IMR-90 (cell line): ENCODE measurements at regions not wholly inside any gene's neighbourhood (a gene's known extent, or its start where the extent isn't known, plus 50 kb on each side); places are given as distances from the start of the nearest gene placed in this dataset.

Source experiments
- ATAC-seq: fragments of 200-7000 bp; cut with Tn5 transposase; 2 replicates; pipeline ENCODE4 v1.9.1; 2020; ENCODE audit warnings: low read depth, mild to moderate bottlenecking, moderate library complexity
- BruUV-seq: library from RNA; stranded (reverse); fragments of 400-500 nt; replicated peaks from 2 replicates; lab custom pipeline; 2021; lab: Mats Ljungman, UMichigan
- CTCF ChIA-PET: fragments of 300-600 bp; formaldehyde crosslinking; extraction: SDS; loops from one replicate; lab custom pipeline; 2021; ENCODE audit warnings: antibody characterized with exemption; lab: Yijun Ruan, JAX
- POLR2A ChIA-PET: fragments of 300-600 bp; sonication (Branson Sonifier 250); formaldehyde crosslinking; loops from one replicate; lab custom pipeline; 2022; ENCODE audit warnings: antibody characterized with exemption; ENCODE audit not compliant: unreplicated experiment; lab: Charles Lee
- DNase-seq: peaks from one replicate; pipeline ENCODE4 v3.0.0; 2013
- H2AFZ ChIP-seq: replicated peaks from 2 replicates; pipeline ENCODE3; 2013; ENCODE audit warnings: low read length, mild to moderate bottlenecking; ENCODE audit not compliant: poor library complexity
- H2AK5ac ChIP-seq: 2 replicates; pipeline ENCODE4 v1.6.1; 2013; ENCODE audit warnings: low read depth, low read length, inconsistent platforms
- H2AK9ac ChIP-seq: replicated peaks from 2 replicates; pipeline ENCODE3; 2013; ENCODE audit warnings: mild to moderate bottlenecking, low read depth, low read length, moderate library complexity; ENCODE audit not compliant: poor library complexity
- H2BK120ac ChIP-seq: 2 replicates; pipeline ENCODE4 v1.6.1; 2013; ENCODE audit warnings: low read depth, low read length, inconsistent platforms
- H2BK15ac ChIP-seq: 3 replicates; pipeline ENCODE4 v1.6.1; 2013; ENCODE audit warnings: low read depth, low read length, inconsistent platforms
- H2BK20ac ChIP-seq: 2 replicates; pipeline ENCODE4 v1.6.1; 2013; ENCODE audit warnings: low read depth, mild to moderate bottlenecking, inconsistent platforms, low read length, moderate library complexity
- H2BK5ac ChIP-seq: 2 replicates; pipeline ENCODE4 v1.6.1; 2013; ENCODE audit warnings: mild to moderate bottlenecking, low read depth, low read length, inconsistent platforms; ENCODE audit not compliant: poor library complexity, severe bottlenecking
- H3K14ac ChIP-seq: replicated peaks from 2 replicates; pipeline ENCODE4 v1.6.1; 2013; ENCODE audit warnings: low read depth, low read length, inconsistent platforms
- H3K18ac ChIP-seq: 2 replicates; pipeline ENCODE4 v1.6.1; 2013; ENCODE audit warnings: low read depth, low read length, control low read depth
- H3K23ac ChIP-seq: 2 replicates; pipeline ENCODE4 v1.6.1; 2013; ENCODE audit warnings: low read depth, low read length, inconsistent platforms
- H3K27ac ChIP-seq: 2 replicates; pipeline ENCODE4 v1.5.1; 2013; ENCODE audit warnings: mild to moderate bottlenecking, control low read depth, low read length; ENCODE audit not compliant: insufficient read depth
- H3K27me3 ChIP-seq: 2 replicates; pipeline ENCODE4 v1.6.1; 2013; ENCODE audit warnings: low read length; ENCODE audit not compliant: control insufficient read depth, insufficient read depth
- H3K36me3 ChIP-seq: 2 replicates; pipeline ENCODE4 v1.6.1; 2013; ENCODE audit warnings: low read length, mixed read lengths; ENCODE audit not compliant: control insufficient read depth, insufficient read depth
- H3K4ac ChIP-seq: 2 replicates; pipeline ENCODE4 v1.6.1; 2013; ENCODE audit warnings: low read depth, low read length, inconsistent platforms
- H3K4me1 ChIP-seq: 2 replicates; pipeline ENCODE4 v1.6.1; 2013; ENCODE audit warnings: low read length, mixed read lengths; ENCODE audit not compliant: control insufficient read depth, insufficient read depth
- H3K4me2 ChIP-seq: 2 replicates; pipeline ENCODE4 v1.6.1; 2013; ENCODE audit warnings: low read depth, mild to moderate bottlenecking, control low read depth, low read length, moderate library complexity
- H3K4me3 ChIP-seq: 2 replicates; pipeline ENCODE4 v1.5.1; 2013; ENCODE audit warnings: low read depth, mild to moderate bottlenecking, control low read depth, low read length, moderate library complexity; ENCODE audit not compliant: insufficient read depth
- H3K56ac ChIP-seq: 2 replicates; pipeline ENCODE4 v1.6.1; 2013; ENCODE audit warnings: low read length, inconsistent platforms; ENCODE audit not compliant: insufficient read depth; ENCODE audit errors: extremely low read depth
- H3K79me1 ChIP-seq, 2 experiments: 2 replicates each; pipeline ENCODE4 v1.6.1; 2013; ENCODE audit warnings: low read length in 2 of 2, inconsistent platforms in 1 of 2, low read depth in 1 of 2
- H3K9ac ChIP-seq: 2 replicates; pipeline ENCODE4 v1.6.1; 2013; ENCODE audit warnings: low read depth, low read length, control low read depth
- H3K9me1 ChIP-seq: 2 replicates; pipeline ENCODE4 v1.6.1; 2013; ENCODE audit warnings: low read length, inconsistent platforms; ENCODE audit not compliant: insufficient read depth
- H3K9me3 ChIP-seq: 2 replicates; pipeline ENCODE4 v1.6.1; 2013; ENCODE audit warnings: low read length; ENCODE audit not compliant: control insufficient read depth, insufficient read depth
- H4K20me1 ChIP-seq: 2 replicates; pipeline ENCODE4 v1.6.1; 2013; ENCODE audit warnings: low read length, inconsistent platforms; ENCODE audit not compliant: insufficient read depth
- H4K5ac ChIP-seq: 2 replicates; pipeline ENCODE4 v1.6.1; 2013; ENCODE audit warnings: mild to moderate bottlenecking, low read depth, low read length, control low read depth
- H4K8ac ChIP-seq, 2 experiments: 2 replicates each; pipeline ENCODE4 v1.6.1; 2013; ENCODE audit warnings: low read depth in 2 of 2, low read length in 2 of 2, control low read depth in 1 of 2, inconsistent platforms in 1 of 2
- H4K91ac ChIP-seq: 2 replicates; pipeline ENCODE4 v1.6.1; 2013; ENCODE audit warnings: low read depth, low read length, inconsistent platforms; ENCODE audit not compliant: insufficient read depth
- BHLHE40 ChIP-seq: fragments of 150-350 bp; IDR thresholded peaks from 2 replicates; pipeline ENCODE4 v1.6.1; 2016; ENCODE audit warnings: mild to moderate bottlenecking, low read depth, low read length
- CEBPB ChIP-seq: IDR thresholded peaks from 2 replicates; pipeline ENCODE4 v1.6.1; 2012; ENCODE audit warnings: low read depth, low read length, improper control_type of control experiment
- CHD1 ChIP-seq: IDR thresholded peaks from 2 replicates; pipeline ENCODE4 v1.6.1; 2012; ENCODE audit warnings: low read depth, low read length, improper control_type of control experiment
- CTCF ChIP-seq: conservative IDR thresholded peaks from 2 replicates; pipeline ENCODE4 v1.5.1; 2012; ENCODE audit warnings: mild to moderate bottlenecking, low read depth, low read length, improper control_type of control experiment
- ELK1 ChIP-seq: fragments of 150-350 bp; IDR thresholded peaks from 2 replicates; pipeline ENCODE4 v1.6.1; 2016; ENCODE audit warnings: low read depth, mild to moderate bottlenecking, low read length, moderate library complexity, borderline replicate concordance
- FOS ChIP-seq: fragments of 150-350 bp; IDR thresholded peaks from 2 replicates; pipeline ENCODE4 v1.6.1; 2016; ENCODE audit warnings: low read depth, low read length
- MAFK ChIP-seq: IDR thresholded peaks from 2 replicates; pipeline ENCODE4 v1.6.1; 2012; ENCODE audit warnings: low read depth, low read length, improper control_type of control experiment
- MAZ ChIP-seq: IDR thresholded peaks from 2 replicates; pipeline ENCODE4 v1.6.1; 2012; ENCODE audit warnings: low read depth, mild to moderate bottlenecking, low read length, improper control_type of control experiment, moderate library complexity, borderline replicate concordance
- MXI1 ChIP-seq: IDR thresholded peaks from 2 replicates; pipeline ENCODE4 v1.6.1; 2012; ENCODE audit warnings: low read depth, mild to moderate bottlenecking, low read length, moderate library complexity, borderline replicate concordance
- NFE2L2 ChIP-seq: fragments of 150-350 bp; IDR thresholded peaks from 2 replicates; pipeline ENCODE4 v1.6.1; 2016; ENCODE audit warnings: low read depth, mild to moderate bottlenecking, low read length
- POLR2A ChIP-seq: IDR thresholded peaks from 2 replicates; pipeline ENCODE4 v1.6.1; 2012; ENCODE audit warnings: mild to moderate bottlenecking, low read depth, low read length
- RAD21 ChIP-seq: IDR thresholded peaks from 2 replicates; pipeline ENCODE4 v1.6.1; 2012; ENCODE audit warnings: low read length, improper control_type of control experiment
- RCOR1 ChIP-seq: IDR thresholded peaks from 2 replicates; pipeline ENCODE4 v1.6.1; 2012; ENCODE audit warnings: mild to moderate bottlenecking, low read length, improper control_type of control experiment; ENCODE audit not compliant: insufficient replicate concordance
- RFX5 ChIP-seq: IDR thresholded peaks from 2 replicates; pipeline ENCODE4 v1.8.0; 2012; ENCODE audit warnings: low read depth, mild to moderate bottlenecking, low read length, moderate library complexity
- SMC3 ChIP-seq: fragments of 150-350 bp; IDR thresholded peaks from 2 replicates; pipeline ENCODE4 v1.6.1; 2016; ENCODE audit warnings: low read depth, mild to moderate bottlenecking, antibody characterized with exemption, low read length, moderate library complexity
- USF2 ChIP-seq: fragments of 150-350 bp; IDR thresholded peaks from 2 replicates; pipeline ENCODE4 v1.6.1; 2017; ENCODE audit warnings: mild to moderate bottlenecking, antibody characterized with exemption, low read length, low read depth
- WGBS, 2 experiments: methylation state at CpG; one replicate each; pipeline versions ENCODE4 v1.1.5 to v1.1.7; 2013; ENCODE audit warnings: missing lambda C conversion rate in 2 of 2; ENCODE audit not compliant: insufficient read length in 1 of 2; ENCODE audit errors: extremely low coverage in 2 of 2; 5-methylcytosine and 5-hydroxymethylcytosine counted together
- dilution Hi-C: fragments of 300-500 bp; cut with HindIII; formaldehyde crosslinking; loops from one replicate; pipeline ENCODE4 v1.14.3; 2018; ENCODE audit warnings: low sequenced_read_pairs; ENCODE audit not compliant: unreplicated experiment
- in situ Hi-C: fragments of 300-500 bp; cut with MboI; formaldehyde crosslinking; loops from 3 replicates; pipeline ENCODE4 v1.14.3; 2019; ENCODE audit warnings: low sequenced_read_pairs, inconsistent platforms, mixed read lengths
- intact Hi-C: fragments of 100-400 bp; cut with micrococcal nuclease; formaldehyde crosslinking; loops from 2 replicates; pipeline ENCODE4 v1.10.0; 2022

- H3K79me1 ChIP-seq: no peaks in the 10 kb centered on the region
- dilution Hi-C loops (no loop called here), intact Hi-C loops (loop anchor here (10.0 kb wide), 1 partner anchor 143 kb away; no protein-coding TSS in a partner anchor), in situ Hi-C loops (no loop called here)
- POLR2A ChIA-PET: no interaction called here
- ATAC-seq (no peak), DNase-seq (no peak)
- no peak overlapping the region for H3K23ac ChIP-seq
- H3K56ac ChIP-seq: no peak overlapping the region
- no peak overlapping the region for H2BK5ac ChIP-seq
- H3K4me2 ChIP-seq: no peak overlapping the region
- H3K27me3 ChIP-seq: no peaks in the 10 kb centered on the region
- H3K18ac ChIP-seq: no peak overlapping the region
- no peak overlapping the region for H2AFZ ChIP-seq
- H3K14ac ChIP-seq: no peak overlapping the region
- no peak overlapping the region for H3K4ac ChIP-seq
- TF ChIP-seq MAZ: no peak
- TF ChIP-seq MAFK: no peak
- TF ChIP-seq SMC3: no peak
- TF ChIP-seq CTCF: no peak
- no peak for TF ChIP-seq RFX5
- TF ChIP-seq BHLHE40: no peak
- no peak for TF ChIP-seq NFE2L2
- no peak for TF ChIP-seq RCOR1
- no peak for TF ChIP-seq USF2
- no peak for TF ChIP-seq CEBPB
- no peak for TF ChIP-seq POLR2A
- TF ChIP-seq RAD21: no peak
- TF ChIP-seq MXI1: no peak
- TF ChIP-seq ELK1: no peak
- no peak for TF ChIP-seq CHD1
- no peak for TF ChIP-seq FOS
- no peak overlapping the region for H4K5ac ChIP-seq
- H2AK9ac ChIP-seq: no peak overlapping the region
- no peak overlapping the region for H3K9ac ChIP-seq
- peaks cover 16% of the 10 kb centered on the region; the same call in 1 of the 2 replicates for H3K9me3 ChIP-seq
- no peaks in the 10 kb centered on the region for H3K4me1 ChIP-seq
- no peaks in the 10 kb centered on the region for H3K36me3 ChIP-seq
- H2BK20ac ChIP-seq: no peak overlapping the region
- no peak overlapping the region for H4K8ac ChIP-seq
- CTCF ChIA-PET: interaction anchor here (0.6 kb wide), 1 partner anchor 764 kb away, joined by 3 read pairs; no protein-coding TSS in a partner anchor
- H2BK15ac ChIP-seq: no peak overlapping the region
- WGBS, 2 experiments: 67% methylated on average over 7 of the region's 13 CpGs; no CpG with 5 or more reads in 1 of the 2 experiments
- H3K4me3 ChIP-seq: no peak overlapping the region
- no peaks in the 10 kb centered on the region for H3K9me1 ChIP-seq
- BruUV-seq: no TSS peak
- no peak overlapping the region for H2BK120ac ChIP-seq
- no peaks in the 10 kb centered on the region for H4K20me1 ChIP-seq
- no peak overlapping the region for H2AK5ac ChIP-seq
- no peak overlapping the region for H4K91ac ChIP-seq
- no peak overlapping the region for H3K27ac ChIP-seq
Observed at GRCh38 chr5:116998024-116998423, 423.4 kb upstream of the SEMA6A start.
